Tibial artery (tissue), 4 donors: ENCODE measurements at regions not wholly inside any gene's neighbourhood (a gene's known extent, or its start where the extent isn't known, plus 50 kb on each side); places are given as distances from the start of the nearest gene placed in this dataset.

ENCODE experiments used
- DNase-seq, 2 donors: peaks; one replicate each; pipeline ENCODE4 v3.0.0-alpha.2; 2019
- H3K27ac ChIP-seq, 2 donors: fragments of 200-600 bp; sonication (generic) in 1 of 2; 1 replicate in 1 of 2; 2 replicates in 1 of 2; pipeline ENCODE4 v1.5.1; 2018 to 2019; ENCODE audit warnings: mild to moderate bottlenecking in 1 of 2
- H3K27me3 ChIP-seq, 2 donors: fragments of 200-600 bp; sonication (generic) in 1 of 2; one replicate each; pipeline versions ENCODE4 v1.5.1 to v1.6.0; 2016 to 2019
- H3K36me3 ChIP-seq, 3 donors: fragments of 200-600 bp; sonication (generic) in 2 of 3; one replicate each; pipeline ENCODE4 v1.5.1; 2016 to 2019; ENCODE audit warnings: mild to moderate bottlenecking in 2 of 3
- H3K4me1 ChIP-seq, 4 donors: fragments of 200-600 bp; sonication (generic) in 2 of 4; 1 replicate in 3 of 4; 2 replicates in 1 of 4; pipeline ENCODE4 v1.5.1; 2016 to 2019
- H3K4me3 ChIP-seq, 2 donors: fragments of 200-600 bp; sonication (generic) in 1 of 2; 1 replicate in 1 of 2; 2 replicates in 1 of 2; pipeline ENCODE4 v1.5.1; 2018 to 2019; ENCODE audit warnings: mild to moderate bottlenecking in 2 of 2
- H3K9me3 ChIP-seq, 3 donors: fragments of 200-600 bp; sonication (generic) in 1 of 3; one replicate each; pipeline ENCODE4 v1.5.1; 2016 to 2019
- intact Hi-C: fragments of 100-400 bp; cut with DNase I; formaldehyde crosslinking; loops from one replicate; pipeline ENCODE4 v1.15.0; 2023; ENCODE audit warnings: low total_unique reads
- TF ChIP-seq, protein P1 (sequence below), 2 experiments: fragments of 200-600 bp in 1 of 2; fragments of 450-650 bp in 1 of 2; IDR thresholded peaks; one replicate each; pipeline ENCODE4 v1.5.1; 2017 to 2019; ENCODE audit warnings: antibody characterized with exemption in 2 of 2, mild to moderate bottlenecking in 1 of 2, moderate library complexity in 1 of 2

DNA sequence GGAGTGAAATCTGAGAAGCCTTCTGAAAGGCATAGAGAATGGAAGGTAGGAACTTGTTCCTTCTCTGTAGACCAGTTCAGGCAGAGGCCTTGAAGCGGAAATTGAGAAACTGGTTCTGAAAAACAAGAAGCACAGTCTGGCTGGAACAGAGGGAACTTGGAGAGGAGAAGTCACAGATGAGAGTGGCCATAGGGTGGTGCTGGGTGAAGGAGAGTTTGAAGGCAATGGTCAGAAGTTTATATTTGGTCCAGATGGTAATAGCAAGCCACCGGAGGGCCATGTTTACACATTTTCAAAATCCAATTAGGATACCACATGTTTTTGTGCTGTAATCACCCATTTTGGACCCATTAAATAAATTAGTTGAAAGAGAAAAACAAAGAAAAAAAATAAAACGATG is 692.5 kb downstream of the INHBA start:
- peak in 1 of 2 donors; percentile 61 for DNase-seq
- H3K27me3 ChIP-seq = no peaks in the 10 kb centered on the region
- H3K36me3 ChIP-seq = no peaks in the 10 kb centered on the region
- TF ChIP-seq, protein P1, sequence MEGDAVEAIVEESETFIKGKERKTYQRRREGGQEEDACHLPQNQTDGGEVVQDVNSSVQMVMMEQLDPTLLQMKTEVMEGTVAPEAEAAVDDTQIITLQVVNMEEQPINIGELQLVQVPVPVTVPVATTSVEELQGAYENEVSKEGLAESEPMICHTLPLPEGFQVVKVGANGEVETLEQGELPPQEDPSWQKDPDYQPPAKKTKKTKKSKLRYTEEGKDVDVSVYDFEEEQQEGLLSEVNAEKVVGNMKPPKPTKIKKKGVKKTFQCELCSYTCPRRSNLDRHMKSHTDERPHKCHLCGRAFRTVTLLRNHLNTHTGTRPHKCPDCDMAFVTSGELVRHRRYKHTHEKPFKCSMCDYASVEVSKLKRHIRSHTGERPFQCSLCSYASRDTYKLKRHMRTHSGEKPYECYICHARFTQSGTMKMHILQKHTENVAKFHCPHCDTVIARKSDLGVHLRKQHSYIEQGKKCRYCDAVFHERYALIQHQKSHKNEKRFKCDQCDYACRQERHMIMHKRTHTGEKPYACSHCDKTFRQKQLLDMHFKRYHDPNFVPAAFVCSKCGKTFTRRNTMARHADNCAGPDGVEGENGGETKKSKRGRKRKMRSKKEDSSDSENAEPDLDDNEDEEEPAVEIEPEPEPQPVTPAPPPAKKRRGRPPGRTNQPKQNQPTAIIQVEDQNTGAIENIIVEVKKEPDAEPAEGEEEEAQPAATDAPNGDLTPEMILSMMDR (IDR thresholded peaks at IDR 0.05) = no peak
- intact Hi-C loops = no loop called here
- peaks cover 0 to 12% (median 5%) of the 10 kb centered on the region in 4 donors for H3K4me1 ChIP-seq
- H3K27ac ChIP-seq = no peak overlapping the region
- H3K4me3 ChIP-seq = no peak overlapping the region
- no peaks in the 10 kb centered on the region for H3K9me3 ChIP-seq

DNA sequence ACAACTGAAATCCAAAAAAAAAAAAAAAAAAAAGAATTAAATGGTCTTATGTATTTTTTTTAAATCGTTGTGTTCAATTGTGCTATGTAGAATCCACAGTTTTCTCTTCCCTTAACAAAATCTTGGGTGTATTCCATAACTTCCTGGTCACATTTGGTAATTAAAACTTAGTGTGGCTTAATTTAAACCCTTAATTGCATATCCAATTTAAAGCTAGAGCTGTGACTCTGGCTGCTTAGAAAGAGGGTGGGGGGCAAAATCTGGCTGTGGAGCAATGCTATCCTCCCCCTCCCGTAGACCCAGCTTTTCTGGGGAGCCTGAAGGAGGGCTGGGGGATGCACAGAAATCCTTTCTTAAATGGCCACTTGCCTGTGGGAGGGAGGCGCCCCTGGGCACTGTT is 695.1 kb downstream of the INHBA start:
- no peaks in the 10 kb centered on the region for H3K9me3 ChIP-seq
- no peaks in the 10 kb centered on the region for H3K27me3 ChIP-seq
- no peak overlapping the region for H3K4me3 ChIP-seq
- DNase-seq = no peak
- no peaks in the 10 kb centered on the region for H3K36me3 ChIP-seq
- intact Hi-C loops = no loop called here
- H3K27ac ChIP-seq = no peak overlapping the region
- TF ChIP-seq, protein P1 (IDR thresholded peaks at IDR 0.05) = no peak
- peaks cover 0 to 16% (median 7%) of the 10 kb centered on the region in 4 donors for H3K4me1 ChIP-seq

DNA sequence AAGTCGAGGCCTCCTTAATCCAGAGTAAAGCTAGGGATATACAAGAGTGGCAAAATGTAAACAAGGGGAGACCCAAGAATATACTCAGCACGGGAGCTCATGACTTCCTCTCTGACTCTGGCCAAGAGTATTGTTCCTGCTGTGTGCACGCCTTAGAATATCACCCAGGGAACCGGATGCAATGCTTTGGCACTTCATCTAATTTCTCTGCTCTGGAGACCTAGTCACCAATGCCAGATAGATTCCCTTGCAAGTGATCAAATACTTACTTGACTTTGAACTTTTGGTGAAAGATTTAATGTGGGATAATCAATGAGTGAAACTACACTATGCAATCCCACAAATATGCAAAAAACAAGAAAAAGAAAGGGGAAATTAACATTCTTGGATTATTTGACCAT is 695.5 kb downstream of the INHBA start:
- Histone ChIP-seq H3K4me3 (no peak overlapping the region), H3K9me3 (no peaks in the 10 kb centered on the region), H3K27me3 (no peaks in the 10 kb centered on the region), H3K4me1 (peaks cover 0 to 16% (median 7%) of the 10 kb centered on the region in 4 donors), H3K27ac (no peak overlapping the region), H3K36me3 (no peaks in the 10 kb centered on the region)
- TF ChIP-seq, protein P1 (IDR thresholded peaks at IDR 0.05) = no peak
- peak in 1 of 2 donors; percentile 25 for DNase-seq
- intact Hi-C loops = no loop called here

DNA sequence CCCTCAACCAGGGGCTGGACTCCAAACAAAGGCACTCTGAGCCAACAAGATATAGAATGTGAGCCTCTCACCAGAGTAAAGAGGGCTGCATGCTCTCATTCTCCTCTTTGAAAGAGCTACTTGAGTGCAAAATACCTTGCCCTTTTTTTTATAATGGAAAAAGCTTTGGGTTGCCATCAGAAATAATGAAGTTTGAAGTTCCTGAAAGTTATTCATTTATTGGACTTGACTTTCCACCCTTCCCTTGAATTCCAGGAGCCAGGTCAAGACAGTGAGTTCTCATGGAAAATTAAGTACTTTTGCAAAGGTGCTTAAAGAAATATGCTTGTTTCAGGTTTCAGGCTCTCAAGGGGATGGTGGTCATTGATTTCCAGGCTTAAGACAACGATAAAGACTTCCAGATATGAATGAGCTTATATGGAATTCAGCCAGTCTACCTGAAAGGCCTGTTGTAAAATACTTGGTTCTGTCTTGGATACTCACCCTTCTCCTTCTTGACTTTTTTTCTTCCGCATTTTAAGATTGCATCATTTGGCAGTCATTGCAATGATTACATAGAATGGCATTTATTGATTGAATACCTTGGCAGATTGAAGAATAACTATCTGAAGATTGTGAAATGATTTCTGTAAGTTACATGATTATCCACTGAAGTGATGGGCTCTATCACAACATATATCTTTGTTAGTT is 696.4 kb downstream of the INHBA start:
- Histone ChIP-seq H3K4me3 (no peak overlapping the region), H3K27me3 (no peaks in the 10 kb centered on the region), H3K27ac (no peak overlapping the region), H3K36me3 (no peaks in the 10 kb centered on the region), H3K9me3 (no peaks in the 10 kb centered on the region), H3K4me1 (peaks cover 0 to 16% (median 7%) of the 10 kb centered on the region in 4 donors)
- DNase-seq = no peak
- intact Hi-C loops = no loop called here
- TF ChIP-seq, protein P1 (IDR thresholded peaks at IDR 0.05) = no peak

DNA sequence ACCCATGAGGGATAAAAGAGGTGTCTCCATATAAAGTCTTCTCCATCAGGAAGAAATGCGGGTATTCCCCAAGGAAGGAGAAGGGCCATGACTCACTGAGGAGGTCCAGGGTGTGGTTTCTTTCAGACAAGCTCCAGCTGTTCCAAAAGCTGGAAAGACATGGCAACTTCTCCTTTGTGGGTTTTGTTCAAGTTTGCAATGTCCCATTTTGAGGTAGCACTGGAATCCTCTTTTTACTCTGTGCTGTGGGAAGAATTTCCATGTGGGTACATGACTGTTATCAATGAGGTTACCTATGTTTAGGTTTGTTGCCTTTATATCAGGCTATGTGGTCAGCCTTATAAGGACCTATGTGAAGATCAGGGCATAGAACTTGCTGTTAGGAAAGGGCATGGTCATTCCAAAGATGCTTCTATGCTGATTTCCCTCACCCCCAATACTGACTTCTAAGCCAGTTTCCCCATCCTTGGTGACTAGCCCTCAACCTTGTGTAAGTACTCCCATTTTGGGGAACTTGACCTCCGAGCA is 697.5 kb downstream of the INHBA start:
- Histone ChIP-seq H3K4me1 (peaks cover 0 to 16% (median 7%) of the 10 kb centered on the region in 4 donors), H3K36me3 (no peaks in the 10 kb centered on the region), H3K9me3 (no peaks in the 10 kb centered on the region), H3K4me3 (no peak overlapping the region), H3K27ac (no peak overlapping the region), H3K27me3 (no peaks in the 10 kb centered on the region)
- peak in 1 of 2 donors; percentile 33 for DNase-seq
- intact Hi-C loops = no loop called here
- TF ChIP-seq, protein P1 (IDR thresholded peaks at IDR 0.05) = no peak
